ENCODE measurements at regions not wholly inside any gene's neighbourhood (a gene's known extent, or its start where the extent isn't known, plus 50 kb on each side); places are given as distances from the start of the nearest gene placed in this dataset.
"Not testable (repeated sequence)": the region's sequence is repeated elsewhere in the genome, so short reads cannot be mapped to it uniquely, and the experiment has no call there.

DNA sequence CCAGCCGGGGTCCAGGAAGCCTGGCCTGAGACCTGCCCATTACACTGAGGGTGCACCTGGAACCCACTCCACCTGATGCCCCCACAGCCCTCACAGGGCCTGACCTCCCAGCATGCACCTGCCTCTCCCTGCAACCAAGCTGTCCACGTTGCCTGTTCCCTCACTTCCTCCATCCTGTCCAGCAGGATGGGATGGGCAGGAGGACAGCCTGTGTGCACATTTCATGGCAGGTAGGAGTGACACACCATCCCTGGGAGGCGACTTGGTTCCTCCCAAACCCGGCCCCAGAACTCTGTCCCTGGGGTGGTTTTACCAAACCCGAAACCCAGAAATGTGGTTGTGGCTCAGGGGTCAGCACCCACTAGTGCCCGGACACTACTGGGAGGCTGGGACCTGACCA lies 203.8 kb upstream of the ZNF519 start:
- TF ChIP-seq CTCF (conservative IDR thresholded peaks at IDR 0.05; ENCODE audit: low read length); EZH2phosphoT487 (IDR thresholded peaks at IDR 0.05; ENCODE audit: borderline replicate concordance, low read depth, low read length): not testable (repeated sequence)
